Choroid plexus epithelial cell (primary cell): ENCODE measurements at regions not wholly inside any gene's neighbourhood (a gene's known extent, or its start where the extent isn't known, plus 50 kb on each side); places are given as distances from the start of the nearest gene placed in this dataset.

Experiments used
- DNase-seq: peaks from one replicate; pipeline ENCODE4 v3.0.0-alpha.2; 2010; ENCODE audit warnings: low read depth
- H3K4me3 ChIP-seq: 2 replicates; pipeline ENCODE4 v1.5.1; 2011; ENCODE audit warnings: low read depth, mild to moderate bottlenecking, control low read depth, low read length, moderate library complexity
- TF ChIP-seq, protein P1 (sequence below): conservative IDR thresholded peaks from 2 replicates; pipeline ENCODE4 v1.5.1; 2011; ENCODE audit warnings: low read depth, mild to moderate bottlenecking, control low read depth, inconsistent platforms, low read length, moderate library complexity

DNA sequence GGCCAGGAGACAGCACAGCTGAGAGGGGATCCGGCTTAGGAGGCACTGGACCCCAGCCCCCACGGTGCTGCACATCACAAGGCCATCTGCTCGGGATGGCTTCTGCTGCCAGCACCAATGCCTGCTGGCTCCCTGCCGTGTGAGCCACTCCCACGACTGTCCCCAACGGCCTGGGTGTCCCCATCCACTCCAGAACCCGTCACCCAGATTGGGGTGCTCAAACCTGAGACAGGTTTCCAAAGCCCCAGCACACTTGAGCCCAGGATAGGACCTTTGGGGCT, 102.4 kb downstream of the RFLNA start:
- no peak for DNase-seq
- no peak overlapping the region for H3K4me3 ChIP-seq
- TF ChIP-seq, protein P1, sequence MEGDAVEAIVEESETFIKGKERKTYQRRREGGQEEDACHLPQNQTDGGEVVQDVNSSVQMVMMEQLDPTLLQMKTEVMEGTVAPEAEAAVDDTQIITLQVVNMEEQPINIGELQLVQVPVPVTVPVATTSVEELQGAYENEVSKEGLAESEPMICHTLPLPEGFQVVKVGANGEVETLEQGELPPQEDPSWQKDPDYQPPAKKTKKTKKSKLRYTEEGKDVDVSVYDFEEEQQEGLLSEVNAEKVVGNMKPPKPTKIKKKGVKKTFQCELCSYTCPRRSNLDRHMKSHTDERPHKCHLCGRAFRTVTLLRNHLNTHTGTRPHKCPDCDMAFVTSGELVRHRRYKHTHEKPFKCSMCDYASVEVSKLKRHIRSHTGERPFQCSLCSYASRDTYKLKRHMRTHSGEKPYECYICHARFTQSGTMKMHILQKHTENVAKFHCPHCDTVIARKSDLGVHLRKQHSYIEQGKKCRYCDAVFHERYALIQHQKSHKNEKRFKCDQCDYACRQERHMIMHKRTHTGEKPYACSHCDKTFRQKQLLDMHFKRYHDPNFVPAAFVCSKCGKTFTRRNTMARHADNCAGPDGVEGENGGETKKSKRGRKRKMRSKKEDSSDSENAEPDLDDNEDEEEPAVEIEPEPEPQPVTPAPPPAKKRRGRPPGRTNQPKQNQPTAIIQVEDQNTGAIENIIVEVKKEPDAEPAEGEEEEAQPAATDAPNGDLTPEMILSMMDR: no peak

DNA sequence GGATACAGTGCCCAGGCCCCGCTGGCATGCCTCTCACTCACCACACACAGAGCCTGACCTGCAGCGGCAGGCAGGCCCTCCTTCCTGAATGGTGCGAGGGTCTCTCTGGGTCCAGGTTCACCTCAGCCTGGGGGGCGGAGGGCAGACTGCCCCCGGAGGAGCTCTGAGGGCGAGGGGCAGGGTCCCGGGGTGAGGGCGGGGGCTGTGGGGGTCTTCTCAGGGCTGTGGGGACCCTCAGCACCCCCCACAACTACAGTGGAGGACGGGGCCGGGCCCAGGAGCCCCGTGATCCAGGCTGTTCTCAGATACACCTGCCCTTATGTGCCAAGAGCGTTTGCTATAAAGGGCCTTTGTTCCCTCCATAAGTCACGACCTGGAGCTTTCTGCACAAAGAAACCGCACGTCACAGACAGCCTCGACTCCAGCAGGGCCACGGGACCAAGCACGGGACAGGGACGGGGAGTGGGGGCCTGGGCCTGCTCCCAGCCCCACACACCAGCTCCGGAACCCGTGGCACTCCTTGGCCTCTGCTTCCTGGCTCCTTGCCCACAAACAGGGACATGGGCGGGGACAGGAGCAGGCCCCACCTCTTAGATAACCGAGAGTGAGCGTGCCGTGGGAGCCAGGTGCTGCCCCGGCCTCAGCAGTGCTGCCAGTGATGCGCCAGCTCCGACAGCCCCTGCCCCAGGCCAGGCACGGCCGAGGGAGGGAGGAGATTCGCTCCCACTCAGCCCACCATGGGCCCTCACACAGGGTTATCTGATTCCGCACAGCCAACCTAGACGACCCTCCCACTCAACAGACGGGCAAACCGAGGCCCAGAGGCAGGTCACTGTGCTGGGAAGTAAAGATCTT, 101.9 kb downstream of the RFLNA start:
- TF ChIP-seq, protein P1: no peak
- no peak overlapping the region for H3K4me3 ChIP-seq
- no peak for DNase-seq

DNA sequence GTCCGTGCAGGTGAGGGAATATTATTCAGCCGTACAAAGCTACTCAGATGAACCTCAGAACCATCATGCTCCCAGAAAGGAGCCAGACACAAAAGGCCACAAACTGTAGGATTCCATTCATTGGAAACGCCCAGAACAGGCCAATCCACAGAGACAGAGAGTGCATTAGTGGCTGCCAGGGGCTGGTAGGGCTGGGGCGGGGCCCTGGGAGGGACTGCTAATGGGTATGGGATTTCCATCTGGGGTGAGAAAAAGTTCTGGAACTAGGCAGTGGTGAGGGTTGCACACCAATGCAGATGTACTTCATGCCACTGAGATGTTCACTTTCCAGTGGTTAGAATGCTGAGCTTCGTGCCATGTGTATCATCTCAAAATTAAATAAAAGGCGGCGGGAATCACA, 101.1 kb downstream of the RFLNA start:
- no peak for DNase-seq
- TF ChIP-seq, protein P1: no peak
- H3K4me3 ChIP-seq: no peak overlapping the region

DNA sequence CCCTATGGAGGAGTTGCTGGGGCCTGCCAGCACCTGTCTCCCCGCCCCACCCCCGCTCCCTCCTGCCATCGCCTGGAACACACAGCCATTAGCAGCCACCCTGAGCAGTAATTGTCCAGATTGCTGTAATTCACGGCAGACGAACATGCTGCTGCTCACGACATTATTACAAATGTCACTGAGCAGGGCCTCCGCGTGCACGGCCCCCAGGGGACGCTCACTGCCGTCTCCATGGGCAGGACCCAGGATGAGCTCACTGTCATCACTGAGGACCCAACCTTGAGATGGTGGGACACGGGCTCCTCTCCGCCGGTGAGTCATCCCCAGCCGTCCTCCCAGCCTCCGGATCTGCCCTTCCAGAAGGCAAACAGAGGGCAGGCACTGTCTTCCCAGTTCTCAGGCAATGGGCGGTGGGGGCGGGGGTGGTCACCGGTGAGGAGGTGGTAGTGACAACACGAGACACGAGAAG, 100.4 kb downstream of the RFLNA start:
- TF ChIP-seq, protein P1: peak; percentile 2
- DNase-seq: no peak
- H3K4me3 ChIP-seq: no peak overlapping the region

DNA sequence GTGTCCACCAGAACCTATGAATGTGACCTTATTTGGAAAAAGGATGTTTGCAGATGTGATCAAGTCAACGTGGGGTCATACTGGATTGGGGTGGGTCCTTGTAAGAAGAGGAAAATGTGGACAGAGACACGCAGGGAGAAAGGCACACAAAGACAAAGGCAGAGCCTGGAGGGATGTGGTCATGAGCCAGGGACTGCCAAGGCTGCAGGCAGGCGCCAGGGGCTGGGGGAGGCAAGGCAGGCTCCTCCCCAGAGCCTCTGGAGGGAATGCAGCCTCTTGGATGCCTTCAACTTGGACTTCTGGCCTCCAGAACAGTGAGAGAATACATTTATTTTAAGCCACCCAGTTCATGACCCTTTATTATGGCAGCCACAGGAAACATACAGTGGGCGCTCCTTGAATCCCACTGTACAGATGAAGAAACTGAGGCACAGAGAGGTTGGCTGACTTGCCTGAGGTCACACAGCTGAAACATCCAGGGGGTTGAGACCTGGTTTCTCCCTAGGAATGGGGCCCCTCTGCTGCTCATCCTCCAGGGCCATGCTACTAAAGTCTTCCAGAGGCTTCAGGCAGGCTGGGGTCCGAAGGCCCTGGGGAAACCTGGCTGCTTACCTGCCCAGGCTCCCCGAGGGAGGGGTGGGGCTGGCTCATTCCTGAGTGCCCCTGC, 99.7 kb downstream of the RFLNA start:
- no peak overlapping the region for H3K4me3 ChIP-seq
- TF ChIP-seq, protein P1: no peak
- DNase-seq: no peak

DNA sequence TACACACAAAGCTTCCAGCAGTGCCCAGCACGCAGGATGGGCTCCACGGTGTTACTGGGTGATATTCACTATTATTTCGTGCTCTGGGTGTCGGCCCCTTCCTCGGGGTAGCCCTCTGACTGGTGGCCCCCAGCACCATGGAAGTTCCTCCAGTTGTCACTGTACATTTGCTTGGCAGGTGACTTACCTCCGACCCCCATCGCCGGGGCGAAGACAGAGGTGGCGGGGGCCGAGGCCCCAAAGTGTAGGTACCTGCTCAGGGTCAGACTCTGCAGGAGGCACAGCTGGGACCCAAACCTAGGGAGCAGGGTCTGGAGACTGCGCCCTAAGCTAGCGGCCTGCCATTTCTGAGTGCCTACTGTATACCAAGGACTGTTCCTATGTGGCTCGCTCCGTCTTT, 98.9 kb downstream of the RFLNA start:
- TF ChIP-seq, protein P1: no peak
- DNase-seq: no peak
- no peak overlapping the region for H3K4me3 ChIP-seq

DNA sequence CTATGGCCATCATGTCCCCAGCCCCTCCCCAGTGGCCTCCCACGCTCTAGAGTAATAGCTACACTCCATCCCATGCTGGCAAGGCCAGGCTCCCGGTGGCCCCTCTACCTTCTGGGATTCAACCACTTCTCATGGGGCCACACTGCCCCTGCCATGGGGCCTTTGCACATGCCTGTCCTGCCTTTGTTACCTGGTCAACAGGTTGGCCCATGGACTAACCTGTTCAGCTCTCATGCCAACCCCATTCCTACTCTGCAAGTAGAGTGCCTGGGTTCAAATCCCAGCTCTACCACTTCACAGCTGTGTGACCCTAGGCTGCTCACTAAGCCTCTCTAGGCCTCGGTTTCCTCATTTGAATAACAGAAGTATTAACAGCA, 98.5 kb downstream of the RFLNA start:
- H3K4me3 ChIP-seq: no peak overlapping the region
- TF ChIP-seq, protein P1: no peak
- no peak for DNase-seq
